IMR-90 (cell line): ENCODE measurements at regions not wholly inside any gene's neighbourhood (a gene's known extent, or its start where the extent isn't known, plus 50 kb on each side); places are given as distances from the start of the nearest gene placed in this dataset.

Experiments
- ATAC-seq: fragments of 200-7000 bp; cut with Tn5 transposase; 2 replicates; pipeline ENCODE4 v1.9.1; 2020; ENCODE audit warnings: low read depth, mild to moderate bottlenecking, moderate library complexity
- BruUV-seq: library from RNA; stranded (reverse); fragments of 400-500 nt; replicated peaks from 2 replicates; lab custom pipeline; 2021; lab: Mats Ljungman, UMichigan
- CTCF ChIA-PET: fragments of 300-600 bp; formaldehyde crosslinking; extraction: SDS; loops from one replicate; lab custom pipeline; 2021; ENCODE audit warnings: antibody characterized with exemption; lab: Yijun Ruan, JAX
- POLR2A ChIA-PET: fragments of 300-600 bp; sonication (Branson Sonifier 250); formaldehyde crosslinking; loops from one replicate; lab custom pipeline; 2022; ENCODE audit warnings: antibody characterized with exemption; ENCODE audit not compliant: unreplicated experiment; lab: Charles Lee
- DNase-seq: peaks from one replicate; pipeline ENCODE4 v3.0.0; 2013
- H2AFZ ChIP-seq: replicated peaks from 2 replicates; pipeline ENCODE3; 2013; ENCODE audit warnings: low read length, mild to moderate bottlenecking; ENCODE audit not compliant: poor library complexity
- H2AK5ac ChIP-seq: 2 replicates; pipeline ENCODE4 v1.6.1; 2013; ENCODE audit warnings: low read depth, low read length, inconsistent platforms
- H2AK9ac ChIP-seq: replicated peaks from 2 replicates; pipeline ENCODE3; 2013; ENCODE audit warnings: mild to moderate bottlenecking, low read depth, low read length, moderate library complexity; ENCODE audit not compliant: poor library complexity
- H2BK120ac ChIP-seq: 2 replicates; pipeline ENCODE4 v1.6.1; 2013; ENCODE audit warnings: low read depth, low read length, inconsistent platforms
- H2BK15ac ChIP-seq: 3 replicates; pipeline ENCODE4 v1.6.1; 2013; ENCODE audit warnings: low read depth, low read length, inconsistent platforms
- H2BK20ac ChIP-seq: 2 replicates; pipeline ENCODE4 v1.6.1; 2013; ENCODE audit warnings: low read depth, mild to moderate bottlenecking, inconsistent platforms, low read length, moderate library complexity
- H2BK5ac ChIP-seq: 2 replicates; pipeline ENCODE4 v1.6.1; 2013; ENCODE audit warnings: mild to moderate bottlenecking, low read depth, low read length, inconsistent platforms; ENCODE audit not compliant: poor library complexity, severe bottlenecking
- H3K14ac ChIP-seq: replicated peaks from 2 replicates; pipeline ENCODE4 v1.6.1; 2013; ENCODE audit warnings: low read depth, low read length, inconsistent platforms
- H3K18ac ChIP-seq: 2 replicates; pipeline ENCODE4 v1.6.1; 2013; ENCODE audit warnings: low read depth, low read length, control low read depth
- H3K23ac ChIP-seq: 2 replicates; pipeline ENCODE4 v1.6.1; 2013; ENCODE audit warnings: low read depth, low read length, inconsistent platforms
- H3K27ac ChIP-seq: 2 replicates; pipeline ENCODE4 v1.5.1; 2013; ENCODE audit warnings: mild to moderate bottlenecking, control low read depth, low read length; ENCODE audit not compliant: insufficient read depth
- H3K27me3 ChIP-seq: 2 replicates; pipeline ENCODE4 v1.6.1; 2013; ENCODE audit warnings: low read length; ENCODE audit not compliant: control insufficient read depth, insufficient read depth
- H3K36me3 ChIP-seq: 2 replicates; pipeline ENCODE4 v1.6.1; 2013; ENCODE audit warnings: low read length, mixed read lengths; ENCODE audit not compliant: control insufficient read depth, insufficient read depth
- H3K4ac ChIP-seq: 2 replicates; pipeline ENCODE4 v1.6.1; 2013; ENCODE audit warnings: low read depth, low read length, inconsistent platforms
- H3K4me1 ChIP-seq: 2 replicates; pipeline ENCODE4 v1.6.1; 2013; ENCODE audit warnings: low read length, mixed read lengths; ENCODE audit not compliant: control insufficient read depth, insufficient read depth
- H3K4me2 ChIP-seq: 2 replicates; pipeline ENCODE4 v1.6.1; 2013; ENCODE audit warnings: low read depth, mild to moderate bottlenecking, control low read depth, low read length, moderate library complexity
- H3K4me3 ChIP-seq: 2 replicates; pipeline ENCODE4 v1.5.1; 2013; ENCODE audit warnings: low read depth, mild to moderate bottlenecking, control low read depth, low read length, moderate library complexity; ENCODE audit not compliant: insufficient read depth
- H3K56ac ChIP-seq: 2 replicates; pipeline ENCODE4 v1.6.1; 2013; ENCODE audit warnings: low read length, inconsistent platforms; ENCODE audit not compliant: insufficient read depth; ENCODE audit errors: extremely low read depth
- H3K79me1 ChIP-seq, 2 experiments: 2 replicates each; pipeline ENCODE4 v1.6.1; 2013; ENCODE audit warnings: low read length in 2 of 2, inconsistent platforms in 1 of 2, low read depth in 1 of 2
- H3K9ac ChIP-seq: 2 replicates; pipeline ENCODE4 v1.6.1; 2013; ENCODE audit warnings: low read depth, low read length, control low read depth
- H3K9me1 ChIP-seq: 2 replicates; pipeline ENCODE4 v1.6.1; 2013; ENCODE audit warnings: low read length, inconsistent platforms; ENCODE audit not compliant: insufficient read depth
- H3K9me3 ChIP-seq: 2 replicates; pipeline ENCODE4 v1.6.1; 2013; ENCODE audit warnings: low read length; ENCODE audit not compliant: control insufficient read depth, insufficient read depth
- H4K20me1 ChIP-seq: 2 replicates; pipeline ENCODE4 v1.6.1; 2013; ENCODE audit warnings: low read length, inconsistent platforms; ENCODE audit not compliant: insufficient read depth
- H4K5ac ChIP-seq: 2 replicates; pipeline ENCODE4 v1.6.1; 2013; ENCODE audit warnings: mild to moderate bottlenecking, low read depth, low read length, control low read depth
- H4K8ac ChIP-seq, 2 experiments: 2 replicates each; pipeline ENCODE4 v1.6.1; 2013; ENCODE audit warnings: low read depth in 2 of 2, low read length in 2 of 2, control low read depth in 1 of 2, inconsistent platforms in 1 of 2
- H4K91ac ChIP-seq: 2 replicates; pipeline ENCODE4 v1.6.1; 2013; ENCODE audit warnings: low read depth, low read length, inconsistent platforms; ENCODE audit not compliant: insufficient read depth
- CTCF ChIP-seq: conservative IDR thresholded peaks from 2 replicates; pipeline ENCODE4 v1.5.1; 2012; ENCODE audit warnings: mild to moderate bottlenecking, low read depth, low read length, improper control_type of control experiment
- USF2 ChIP-seq: fragments of 150-350 bp; IDR thresholded peaks from 2 replicates; pipeline ENCODE4 v1.6.1; 2017; ENCODE audit warnings: mild to moderate bottlenecking, antibody characterized with exemption, low read length, low read depth
- WGBS, 2 experiments: methylation state at CpG; one replicate each; pipeline versions ENCODE4 v1.1.5 to v1.1.7; 2013; ENCODE audit warnings: missing lambda C conversion rate in 2 of 2; ENCODE audit not compliant: insufficient read length in 1 of 2; ENCODE audit errors: extremely low coverage in 2 of 2; 5-methylcytosine and 5-hydroxymethylcytosine counted together
- dilution Hi-C: fragments of 300-500 bp; cut with HindIII; formaldehyde crosslinking; loops from one replicate; pipeline ENCODE4 v1.14.3; 2018; ENCODE audit warnings: low sequenced_read_pairs; ENCODE audit not compliant: unreplicated experiment
- in situ Hi-C: fragments of 300-500 bp; cut with MboI; formaldehyde crosslinking; loops from 3 replicates; pipeline ENCODE4 v1.14.3; 2019; ENCODE audit warnings: low sequenced_read_pairs, inconsistent platforms, mixed read lengths
- intact Hi-C: fragments of 100-400 bp; cut with micrococcal nuclease; formaldehyde crosslinking; loops from 2 replicates; pipeline ENCODE4 v1.10.0; 2022

- dilution Hi-C loops: no loop called here
- TF ChIP-seq CTCF (no peak), USF2 (no peak)
- Histone ChIP-seq H2BK15ac (no peak overlapping the region), H3K4me2 (no peak overlapping the region), H3K27me3 (no peaks in the 10 kb centered on the region), H3K18ac (no peak overlapping the region), H3K9me3 (no peaks in the 10 kb centered on the region), H2BK5ac (no peak overlapping the region), H2BK120ac (no peak overlapping the region), H2AK5ac (no peak overlapping the region), H3K4me3 (no peak overlapping the region), H3K4ac (no peak overlapping the region), H4K5ac (no peak overlapping the region), H3K56ac (no peak overlapping the region), H2AK9ac (no peak overlapping the region), H3K36me3 (no peaks in the 10 kb centered on the region), H3K27ac (no peak overlapping the region), H2BK20ac (no peak overlapping the region), H4K8ac (no peak overlapping the region), H2AFZ (no peak overlapping the region), H3K23ac (no peak overlapping the region), H3K9me1 (0 out of 2 replicates have a peak, but pooled peaks cover 2% of the 10 kb centered on the region), H4K20me1 (no peaks in the 10 kb centered on the region), H3K79me1 (no peaks in the 10 kb centered on the region), H3K9ac (no peak overlapping the region), H3K4me1 (peaks cover 7% of the 10 kb centered on the region), H4K91ac (no peak overlapping the region), H3K14ac (no peak overlapping the region)
- in situ Hi-C loops: no loop called here
- no TSS peak for BruUV-seq
- POLR2A ChIA-PET: no interaction called here
- intact Hi-C loops: no loop called here
- CTCF ChIA-PET: no interaction called here
- ATAC-seq (no peak), DNase-seq (no peak)
- WGBS, 2 experiments: no CpG with 5 or more reads among the region's 3 CpGs
These were observed 713.9 kb upstream of the MARCKS start for GRCh38 chr6:113143206-113143605.
